ENCODE measurements at regions not wholly inside any gene's neighbourhood (a gene's known extent, or its start where the extent isn't known, plus 50 kb on each side); places are given as distances from the start of the nearest gene placed in this dataset.

GRCh38 chr14:85439696-85440328 is 90.1 kb upstream of the FLRT2 start:
- DNase-seq: no peak

DNA sequence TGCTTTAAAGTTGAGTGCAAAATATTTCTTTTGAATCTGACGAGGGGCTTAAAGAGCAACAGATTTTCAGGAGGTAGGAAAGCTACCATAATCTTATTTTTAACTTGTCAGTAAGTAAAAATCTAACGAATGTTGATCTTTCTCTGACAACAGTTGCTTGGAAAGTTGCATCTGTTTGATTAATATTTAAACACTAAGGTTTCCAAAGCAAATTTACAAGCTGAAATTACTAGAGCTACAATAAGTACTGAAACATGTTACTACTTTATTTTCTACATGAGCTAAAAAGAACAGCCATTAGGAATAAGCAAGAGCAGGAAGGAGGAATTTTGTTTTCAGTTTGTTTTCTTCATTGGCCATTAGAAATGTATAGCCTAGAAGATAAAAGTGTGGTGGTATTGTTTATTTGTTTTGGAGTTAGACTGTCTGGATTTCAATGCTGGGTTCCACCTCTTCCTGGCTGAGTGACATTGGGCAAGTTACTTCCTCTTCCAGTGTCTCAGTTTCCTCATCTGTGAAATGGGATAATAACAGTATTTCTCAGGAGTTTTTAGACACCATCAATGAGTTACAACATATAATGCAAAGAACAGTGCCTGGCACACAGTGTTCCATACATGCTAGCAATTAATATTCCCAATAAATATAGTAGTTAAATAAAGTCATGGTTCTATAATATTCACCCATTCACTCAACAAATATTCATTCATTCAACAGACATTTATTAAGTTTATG is 87.9 kb upstream of the FLRT2 start:
- no peak for DNase-seq

DNA sequence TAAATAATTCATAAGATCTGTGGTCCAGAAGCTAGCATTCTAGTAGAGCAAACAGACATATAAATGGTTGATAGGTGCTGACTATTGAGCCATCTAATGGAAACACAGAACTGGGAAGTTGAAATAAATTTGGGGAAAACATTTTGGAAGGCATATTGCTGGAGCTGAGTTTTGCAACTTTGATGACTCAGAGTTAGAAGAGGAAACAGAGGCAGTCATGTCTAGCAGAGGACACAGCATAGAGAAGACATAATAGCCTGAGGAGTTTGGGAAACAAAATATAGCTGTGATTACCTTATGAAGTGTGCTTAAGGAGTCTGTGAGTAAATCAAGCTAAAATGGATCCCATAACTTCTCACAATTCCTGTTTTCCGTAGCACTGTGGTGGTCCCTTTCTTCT is 86.9 kb upstream of the FLRT2 start:
- DNase-seq: no peak

DNA sequence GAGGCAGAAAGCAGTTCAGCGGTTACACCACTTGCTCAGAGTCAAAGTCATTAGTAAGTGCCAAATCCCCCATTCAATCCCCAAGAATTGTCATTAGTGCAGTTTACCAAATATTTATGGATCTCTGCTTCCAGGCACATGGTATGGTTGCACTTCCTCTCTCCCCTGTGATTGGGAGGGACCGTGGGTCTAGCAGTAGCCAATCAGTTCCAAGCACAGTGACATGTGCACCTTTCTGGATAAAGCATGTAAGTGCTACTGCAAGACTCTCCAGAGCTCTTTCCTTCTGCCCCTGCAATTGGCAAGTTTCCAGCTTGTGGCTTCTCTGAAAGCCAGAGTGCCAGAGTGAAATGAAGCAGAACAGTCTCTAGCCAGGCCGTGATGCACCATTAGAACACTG is 85.3 kb upstream of the FLRT2 start:
- DNase-seq: no peak

DNA sequence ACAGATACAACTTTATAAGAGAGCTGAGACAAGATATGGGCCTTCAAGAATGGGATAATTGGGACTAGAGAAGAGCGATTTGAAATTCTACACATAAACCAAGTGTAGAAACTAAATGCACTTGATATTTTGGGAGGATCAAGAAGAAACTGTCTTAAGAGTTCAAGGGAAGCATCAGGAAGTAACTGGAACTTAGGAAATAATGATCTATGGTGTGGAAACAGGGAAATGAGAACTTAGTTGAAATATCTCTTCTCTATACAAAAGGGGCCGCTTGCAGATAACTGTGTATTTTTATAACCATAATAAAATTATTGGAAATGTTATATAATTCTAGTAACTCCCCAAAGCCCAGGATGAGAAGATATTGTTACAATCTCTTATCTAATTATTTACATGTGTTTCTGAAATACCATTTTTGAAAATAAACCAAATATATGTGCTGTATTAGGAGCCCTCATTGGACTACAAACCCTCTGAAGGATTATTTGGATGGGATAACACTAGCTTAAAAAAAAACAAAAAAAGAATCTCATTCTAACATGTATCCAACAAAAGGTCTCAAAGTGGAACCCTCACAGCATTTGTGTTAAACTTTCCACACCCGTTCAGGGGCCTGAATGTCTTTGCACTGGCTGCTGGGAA is 84.7 kb upstream of the FLRT2 start:
- DNase-seq: no peak

DNA sequence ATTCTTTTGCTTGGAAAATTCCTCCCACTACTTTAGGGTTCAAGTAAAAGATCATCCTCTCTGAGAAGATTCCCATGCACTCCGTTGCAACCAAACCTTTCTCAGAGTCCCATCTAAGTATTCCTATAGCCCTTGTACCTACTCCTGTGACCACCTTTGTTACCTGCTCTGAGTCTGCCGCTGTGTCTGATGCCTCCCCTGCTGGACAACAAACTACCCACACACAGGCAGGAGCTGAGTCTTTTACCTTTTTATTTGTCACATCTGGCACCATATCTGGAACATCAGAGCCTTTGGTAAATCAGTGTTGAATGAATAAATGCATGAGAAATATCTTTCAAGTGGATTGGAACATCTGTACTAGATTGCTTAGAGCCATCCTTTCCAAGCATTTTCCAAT is 82.1 kb upstream of the FLRT2 start:
- no peak for DNase-seq

GRCh38 chr14:85451421-85451820 is 78.5 kb upstream of the FLRT2 start:
- no peak for DNase-seq

DNA sequence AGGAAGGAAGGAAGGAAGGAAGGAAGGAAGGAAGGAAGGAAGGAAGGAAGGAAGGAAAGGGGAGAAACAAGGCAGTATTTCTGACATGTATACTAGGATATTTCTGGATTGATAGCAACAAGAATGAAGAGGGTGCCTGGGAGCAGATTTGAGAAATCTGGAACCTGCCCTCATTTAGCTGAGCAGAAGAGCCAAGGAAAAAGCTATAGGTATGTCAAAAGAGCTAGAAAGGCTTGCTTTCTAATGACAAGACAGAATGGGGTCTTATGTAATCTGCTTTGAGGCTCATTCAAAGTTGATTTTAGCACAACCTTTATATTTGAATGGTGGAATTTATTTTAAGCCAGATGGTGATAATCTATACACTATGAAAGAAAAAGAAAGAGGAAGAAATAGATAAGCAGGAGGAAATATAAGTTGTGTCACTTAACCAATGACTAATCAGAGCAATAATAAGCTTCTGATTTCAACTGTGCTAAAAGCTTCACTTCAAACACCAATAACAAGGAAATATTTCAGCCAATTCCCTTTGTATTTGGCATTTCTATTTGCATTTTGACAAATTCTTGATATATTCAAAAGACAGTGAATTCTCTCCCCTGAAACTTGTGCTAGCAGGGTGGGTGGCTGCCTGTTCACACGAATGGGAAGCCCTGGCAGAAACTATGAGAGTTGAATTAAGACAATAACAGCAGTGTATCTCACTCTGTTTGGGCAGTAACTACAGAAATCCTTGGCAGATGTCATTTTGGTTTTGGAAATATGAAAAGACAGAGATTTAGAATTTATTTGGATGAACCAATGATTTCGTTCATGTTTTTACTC is 76.3 kb upstream of the FLRT2 start:
- no peak for DNase-seq

DNA sequence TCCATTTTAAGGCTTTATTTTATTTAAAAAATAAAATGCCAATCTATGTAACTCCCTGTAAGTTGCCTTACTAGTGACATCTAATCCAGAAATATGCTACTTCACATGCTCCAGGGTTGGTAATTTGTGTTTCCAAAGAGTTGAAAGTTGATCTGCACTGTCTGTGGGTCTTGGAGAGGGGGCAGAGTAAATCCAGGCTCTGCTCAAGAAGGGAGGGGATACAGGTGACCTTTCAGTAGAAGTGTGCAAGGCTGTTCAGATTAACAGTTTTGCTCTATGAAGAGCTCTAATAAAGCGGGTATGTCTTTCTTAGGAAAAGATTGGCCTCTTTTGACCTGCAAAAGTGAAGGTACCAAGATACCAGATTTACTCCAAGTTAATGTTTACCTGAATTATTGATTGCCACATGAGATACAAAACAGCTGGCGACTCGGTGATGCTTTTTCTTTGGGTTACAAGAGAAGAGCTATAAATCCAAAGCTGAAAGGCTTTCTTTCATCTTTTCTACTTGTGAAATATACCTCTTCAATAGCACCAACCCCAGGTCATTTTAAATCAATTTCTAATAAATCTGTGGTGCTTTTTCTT is 75.6 kb upstream of the FLRT2 start:
- no peak for DNase-seq

GRCh38 chr14:85459361-85460000 is 70.5 kb upstream of the FLRT2 start:
- DNase-seq: no peak

DNA sequence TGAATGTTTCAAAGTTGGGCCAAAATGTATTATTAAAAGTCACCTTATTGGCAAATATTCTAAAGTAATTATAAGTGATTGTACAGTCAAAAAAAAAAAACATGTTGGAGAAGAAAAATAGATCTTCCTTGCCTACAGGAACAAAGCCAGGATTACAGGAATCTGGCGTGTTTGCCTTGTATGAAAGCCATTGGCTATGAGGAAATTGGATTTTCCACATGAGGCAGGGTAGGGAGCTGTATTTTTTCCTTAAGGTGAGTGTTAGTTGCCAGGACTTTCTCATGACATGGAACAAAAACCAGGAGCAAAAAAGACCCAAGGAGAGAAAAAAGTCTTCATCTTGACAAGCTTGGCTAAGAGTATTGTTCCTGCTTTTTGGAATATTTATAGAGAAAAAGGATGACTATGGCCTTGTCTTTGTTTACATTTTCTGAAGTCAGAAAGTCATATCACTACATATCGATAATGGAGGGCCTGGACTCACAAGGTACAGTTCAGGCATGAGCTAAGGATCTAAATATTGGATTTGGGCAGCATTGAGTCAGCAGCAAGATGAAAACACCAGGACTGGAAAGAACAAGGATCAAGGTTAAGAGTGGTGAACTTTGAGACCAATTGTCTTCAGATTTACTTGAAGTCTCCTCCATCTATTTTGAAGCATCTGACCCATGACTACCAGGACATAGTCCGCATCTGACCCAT is 68.4 kb upstream of the FLRT2 start:
- no peak for DNase-seq

- DNase-seq: no peak
Measured at GRCh38 chr14:85463512-85463911, 66.4 kb upstream of the FLRT2 start.

DNA sequence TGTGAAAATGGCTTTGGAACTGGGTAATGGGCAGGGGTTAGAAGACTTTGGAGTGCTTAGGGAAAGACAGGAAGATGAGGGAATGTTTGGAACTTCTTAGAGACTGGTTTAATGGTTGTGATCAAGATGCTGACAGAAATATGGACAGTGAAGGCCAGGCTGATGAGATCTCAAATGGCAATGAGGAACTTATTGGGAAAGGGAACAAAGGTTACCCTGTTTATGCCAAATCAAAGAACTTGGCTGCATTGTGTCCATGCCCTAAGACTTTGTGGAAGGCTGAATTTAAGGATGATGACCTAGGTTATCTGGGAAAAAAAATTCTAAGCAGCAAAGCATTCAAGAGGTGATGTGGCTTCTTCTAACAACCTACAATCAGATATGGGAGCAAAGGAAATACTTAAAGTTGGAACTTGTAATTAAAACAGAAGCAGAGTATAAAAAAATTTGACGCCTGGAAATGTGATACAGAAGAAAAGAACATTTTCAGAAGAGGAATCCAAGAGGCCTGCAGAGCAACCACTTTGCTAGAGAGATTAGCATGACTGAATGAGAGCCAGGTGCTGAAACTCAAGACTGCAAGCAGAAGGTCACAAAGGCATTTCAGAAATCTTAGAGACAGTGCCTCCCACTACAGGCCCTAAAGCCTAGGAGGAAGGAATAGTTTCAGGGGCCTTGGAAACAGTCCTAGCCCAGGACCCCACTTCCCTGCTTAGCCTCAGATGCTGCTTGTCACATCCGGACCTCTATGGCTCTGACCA is 65.6 kb upstream of the FLRT2 start:
- DNase-seq: no peak

DNA sequence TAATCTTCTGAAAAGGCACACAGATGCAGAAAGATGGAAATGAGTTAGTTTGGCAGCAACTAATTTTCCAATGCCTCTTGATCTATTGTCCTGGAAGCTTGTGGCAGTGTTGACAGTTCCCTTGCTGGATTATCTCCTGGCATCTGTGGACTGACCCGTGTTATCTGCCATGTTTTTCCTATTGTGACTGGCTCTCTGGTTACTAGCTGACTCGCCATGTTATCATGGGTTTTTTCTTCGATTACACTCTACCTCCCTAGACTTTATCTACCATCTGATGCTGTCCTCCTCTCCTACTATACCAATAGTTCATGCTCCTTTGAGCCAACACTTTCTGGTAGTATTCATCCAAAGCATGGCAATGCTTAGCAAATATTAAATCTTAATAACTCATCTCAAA is 63.3 kb upstream of the FLRT2 start:
- DNase-seq: no peak

DNA sequence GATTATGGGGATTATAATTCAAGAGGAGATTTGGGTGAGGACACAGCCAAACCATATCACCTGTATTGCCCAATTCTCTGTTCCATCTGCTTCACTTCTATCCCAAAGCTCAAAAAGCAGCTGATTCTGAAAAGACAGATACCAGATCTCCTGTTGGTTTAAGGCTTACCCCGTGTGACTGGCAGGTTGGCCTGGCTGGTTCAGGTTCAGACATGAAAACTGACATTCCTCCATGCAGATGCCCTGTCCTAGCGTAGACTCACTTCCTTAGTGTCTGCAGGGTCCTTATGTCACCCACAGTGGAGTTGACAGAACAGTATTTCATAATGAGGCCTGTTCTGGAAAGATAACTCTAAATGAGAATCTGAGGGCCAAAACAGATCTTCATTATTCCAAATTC is 61.1 kb upstream of the FLRT2 start:
- DNase-seq: no peak

DNA sequence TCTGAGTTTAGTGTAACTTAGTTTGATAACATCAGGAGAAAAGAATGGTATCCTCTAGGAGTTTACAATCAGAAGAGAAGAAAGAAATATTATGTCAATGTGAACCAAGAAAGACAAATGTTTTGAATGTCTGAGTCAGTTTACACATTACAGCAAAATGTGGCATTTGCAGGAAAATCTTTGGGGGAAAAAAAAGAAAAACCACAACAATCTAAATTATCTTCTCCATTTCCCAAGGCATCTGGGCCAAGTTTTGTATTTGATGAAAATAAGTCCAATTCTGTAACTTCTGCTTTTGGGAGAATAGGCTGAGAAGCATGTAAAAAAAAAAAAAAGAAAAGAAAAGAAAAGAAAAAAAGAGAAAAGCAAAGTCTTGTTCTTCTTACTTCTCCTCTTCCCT is 58.8 kb upstream of the FLRT2 start:
- DNase-seq: no peak

DNA sequence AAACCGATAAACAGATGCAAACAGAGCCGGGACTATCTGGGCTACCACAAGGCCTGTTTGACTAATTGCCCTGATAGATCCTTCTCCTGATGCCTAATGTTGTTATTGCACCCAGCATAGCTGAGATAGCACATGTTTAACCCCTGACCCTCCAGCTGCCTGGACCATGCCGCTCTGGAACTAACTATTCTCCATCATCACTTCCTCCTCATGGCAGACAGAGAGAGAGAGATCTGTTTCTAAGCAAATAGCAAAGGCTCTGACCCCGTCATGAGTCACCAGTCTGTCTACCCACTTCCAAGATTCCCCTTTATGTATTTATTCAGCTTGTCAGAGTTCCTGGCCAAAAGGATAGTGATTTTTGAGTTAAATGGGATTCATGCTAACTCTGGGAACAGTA is 58.2 kb upstream of the FLRT2 start:
- DNase-seq: no peak

DNA sequence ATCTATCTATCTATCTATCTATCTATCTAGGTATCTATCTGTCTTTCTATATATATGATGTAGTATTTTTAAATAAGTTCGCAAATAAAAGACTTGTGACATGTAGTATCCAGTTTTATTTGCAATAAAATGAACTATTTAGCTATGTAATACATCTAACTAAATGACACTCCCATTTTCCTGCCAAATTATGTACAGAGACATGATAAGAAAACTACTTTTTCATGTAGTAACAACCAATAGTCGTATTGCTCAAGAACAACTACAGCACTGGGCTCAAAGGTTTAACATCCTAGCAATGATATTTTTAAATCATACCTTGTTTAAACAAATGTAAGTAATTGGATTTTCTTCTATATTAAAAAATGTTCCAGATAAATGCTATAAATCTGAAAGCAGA is 55.5 kb upstream of the FLRT2 start:
- DNase-seq: no peak

- DNase-seq: no peak
Measured at GRCh38 chr14:85475113-85475512, 54.8 kb upstream of the FLRT2 start.

DNA sequence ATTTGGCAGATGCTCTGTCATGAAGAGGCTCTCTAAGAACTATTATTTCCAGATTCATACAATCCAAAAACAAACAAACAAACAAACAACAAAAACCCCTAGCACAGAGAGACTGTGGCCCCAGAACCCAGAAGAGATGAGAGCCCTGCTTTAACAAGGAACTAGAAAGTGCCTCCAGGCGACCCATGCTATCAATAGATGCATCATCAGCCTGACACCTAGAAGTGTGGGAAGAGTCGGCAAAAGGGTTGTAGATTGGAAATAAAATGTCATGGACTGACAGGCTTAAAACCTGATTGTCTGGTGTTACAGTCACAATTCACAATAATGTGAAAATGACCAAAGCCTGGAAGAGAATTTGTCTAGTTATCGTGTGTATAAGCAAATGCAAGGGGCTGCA is 50.6 kb upstream of the FLRT2 start:
- DNase-seq: no peak

- DNase-seq: no peak
Measured at GRCh38 chr14:85479771-85480170, 50.2 kb upstream of the FLRT2 start.
